Stimulated activated CD4-positive, alpha-beta T cell treated with anti-CD3 and anti-CD28 coated beads, Interleukin-15, amount 100 ng/mL, for 1 hour (primary cell): ENCODE measurements at regions not wholly inside any gene's neighbourhood (a gene's known extent, or its start where the extent isn't known, plus 50 kb on each side); places are given as distances from the start of the nearest gene placed in this dataset.

Source experiments
- DNase-seq, 2 donors: peaks; one replicate each; pipeline ENCODE4 v3.0.0-alpha.2; 2020; ENCODE audit warnings: low read depth in 1 of 2, low spot score in 1 of 2

DNA sequence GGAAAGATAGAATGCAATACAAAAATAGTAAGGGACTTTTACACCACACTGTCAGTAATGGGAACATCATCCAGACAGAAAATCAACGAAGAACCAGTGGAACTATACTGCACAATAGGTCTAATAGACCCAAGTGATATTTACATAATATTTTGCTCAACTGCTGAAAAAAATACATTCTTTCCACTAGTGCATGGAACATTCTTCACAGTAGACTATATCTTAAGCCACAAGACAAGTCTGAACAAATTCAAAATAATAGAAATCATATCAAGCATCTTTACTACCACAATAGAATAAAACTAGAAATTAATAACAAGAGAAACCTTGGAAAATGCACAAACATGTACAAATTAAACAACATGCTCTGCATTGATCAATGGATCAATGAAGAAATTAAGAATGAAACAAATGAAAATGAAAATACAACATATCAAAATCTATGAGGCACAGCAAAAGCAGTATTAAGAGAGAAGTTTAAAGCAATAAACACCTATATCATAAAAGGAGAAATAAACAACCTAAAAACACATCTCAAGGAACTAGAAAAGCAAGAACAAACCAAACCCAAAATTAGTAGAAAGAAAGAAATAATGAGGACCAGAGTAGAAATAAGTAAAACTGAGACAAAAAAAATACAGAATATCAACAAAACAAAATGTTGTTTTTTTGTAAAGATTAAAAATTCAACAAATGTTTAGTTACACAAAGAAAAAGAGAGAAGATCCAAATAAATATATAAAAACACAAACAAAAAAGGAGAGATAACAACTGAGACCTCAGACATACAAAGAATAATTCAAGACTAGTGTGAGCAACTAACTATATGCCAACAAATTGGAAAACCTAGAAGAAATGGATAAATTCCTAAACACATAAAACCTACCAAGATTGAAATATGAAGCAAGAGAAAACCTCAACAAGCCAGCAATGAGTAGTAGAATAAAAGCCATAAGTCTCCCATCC is 51.5 kb upstream of the ANTXR2 start:
- no peak for DNase-seq
